ENCODE measurements at regions not wholly inside any gene's neighbourhood (a gene's known extent, or its start where the extent isn't known, plus 50 kb on each side); places are given as distances from the start of the nearest gene placed in this dataset.

- no peak overlapping the region for H2AFZ ChIP-seq (ENCODE audit: low read length)
- ATAC-seq (peak; percentile 65), DNase-seq (peak; percentile 83)
- no peaks in the 10 kb centered on the region for H4K20me1 ChIP-seq (ENCODE audit: low read length)
- BruUV-seq (replicated peaks): no TSS peak
- no peak overlapping the region for H3K4me2 ChIP-seq (ENCODE audit: low read length)
- no peaks in the 10 kb centered on the region for H3K79me2 ChIP-seq (ENCODE audit: low read length)
- H3K4me3 ChIP-seq (ENCODE audit: low read length): no peak overlapping the region
- peaks cover 9% of the 10 kb centered on the region for H3K9me3 ChIP-seq (ENCODE audit: low read length)
- H3K9ac ChIP-seq (ENCODE audit: low read length): no peak overlapping the region
- H3K4me1 ChIP-seq (ENCODE audit: insufficient read depth, low read length): peaks cover 7% of the 10 kb centered on the region
- POLR2A ChIA-PET (ENCODE audit: unreplicated experiment): interaction anchor here (0.6 kb wide), 1 partner anchor 830 kb away, joined by 3 read pairs; no protein-coding TSS in a partner anchor
- H3F3A ChIP-seq (ENCODE audit: low read length, unreplicated experiment): no peaks in the 10 kb centered on the region
- TF ChIP-seq CTCF (conservative IDR thresholded peaks at IDR 0.05; ENCODE audit: low read depth, low read length) (peak; percentile 68), EZH2phosphoT487 (IDR thresholded peaks at IDR 0.05; ENCODE audit: borderline replicate concordance, low read length) (no peak)
- intact Hi-C loops (cut with micrococcal nuclease): loop anchor here (1.0 to 10.0 kb wide), 5 partner anchors 305 to 828 kb away; partner anchors contain the start of genes KIF18A and METTL15
- H3K27ac ChIP-seq (ENCODE audit: low read length): no peak overlapping the region
- H3K27me3 ChIP-seq (ENCODE audit: low read length): no peaks in the 10 kb centered on the region
- H3K36me3 ChIP-seq (ENCODE audit: low read depth, low read length): peaks cover 7% of the 10 kb centered on the region; the same call in 1 of the 2 replicates
- H3K9me2 ChIP-seq (replicated peaks; ENCODE audit: low read length): no peaks in the 10 kb centered on the region
- CTCF ChIA-PET: interaction anchor here (0.5 to 1.7 kb wide), 8 partner anchors 330 to 830 kb away, joined by 3 to 22 read pairs (median 4); partner anchors contain the start of gene BDNF
These were observed 421.6 kb downstream of the METTL15 start for GRCh38 chr11:28529540-28530410.

GRCh38 chr11:28529046-28529445, 420.9 kb downstream of the METTL15 start:
- intact Hi-C loops (cut with micrococcal nuclease): loop anchor here (1.0 to 5.0 kb wide), 3 partner anchors 422 to 828 kb away; partner anchors contain the start of genes KIF18A and METTL15
- H3K4me1 ChIP-seq (ENCODE audit: insufficient read depth, low read length): peaks cover 7% of the 10 kb centered on the region
- DNase-seq (no peak), ATAC-seq (no peak)
- H3K9ac ChIP-seq (ENCODE audit: low read length): no peak overlapping the region
- no peaks in the 10 kb centered on the region for H3K79me2 ChIP-seq (ENCODE audit: low read length)
- H3K9me2 ChIP-seq (replicated peaks; ENCODE audit: low read length): no peaks in the 10 kb centered on the region
- no peak overlapping the region for H3K4me2 ChIP-seq (ENCODE audit: low read length)
- BruUV-seq (replicated peaks): no TSS peak
- no peak overlapping the region for H3K4me3 ChIP-seq (ENCODE audit: low read length)
- H3F3A ChIP-seq (ENCODE audit: low read length, unreplicated experiment): no peaks in the 10 kb centered on the region
- no peaks in the 10 kb centered on the region for H4K20me1 ChIP-seq (ENCODE audit: low read length)
- H3K9me3 ChIP-seq (ENCODE audit: low read length): peaks cover 9% of the 10 kb centered on the region
- H3K36me3 ChIP-seq (ENCODE audit: low read depth, low read length): peaks cover 7% of the 10 kb centered on the region; the same call in 1 of the 2 replicates
- CTCF ChIA-PET: interaction anchor here (0.5 to 1.7 kb wide), 6 partner anchors 329 to 829 kb away, joined by 3 to 22 read pairs (median 4); partner anchors contain the start of gene BDNF
- POLR2A ChIA-PET (ENCODE audit: unreplicated experiment): no interaction called here
- no peaks in the 10 kb centered on the region for H3K27me3 ChIP-seq (ENCODE audit: low read length)
- H3K27ac ChIP-seq (ENCODE audit: low read length): no peak overlapping the region
- TF ChIP-seq EZH2 (IDR thresholded peaks at IDR 0.05; ENCODE audit: low read length, unreplicated experiment) (no peak), CTCF (conservative IDR thresholded peaks at IDR 0.05; ENCODE audit: low read depth, low read length) (no peak), EZH2phosphoT487 (IDR thresholded peaks at IDR 0.05; ENCODE audit: borderline replicate concordance, low read length) (no peak)
- H2AFZ ChIP-seq (ENCODE audit: low read length): no peak overlapping the region
